A549 (cell line): ENCODE measurements at regions not wholly inside any gene's neighbourhood (a gene's known extent, or its start where the extent isn't known, plus 50 kb on each side); places are given as distances from the start of the nearest gene placed in this dataset.

Experiments used
- ATAC-seq, 2 experiments: fragments of 200-7000 bp in 1 of 2; fragments of >200 bp in 1 of 2; cut with Nextera tagmentation in 1 of 2; cut with Tn5 transposase in 1 of 2; 3 replicates each; pipeline versions ENCODE4 v1.8.0 to v1.9.1; 2018 to 2020; ENCODE audit warnings: mild to moderate bottlenecking in 1 of 2, moderate library complexity in 1 of 2
- CTCF ChIA-PET: fragments of 300-600 bp; sonication (Branson Sonifier 250); formaldehyde crosslinking; extraction: SDS; loops from one replicate; lab custom pipeline; 2021; ENCODE audit warnings: antibody characterized with exemption, inconsistent platforms; lab: Yijun Ruan, JAX
- POLR2A ChIA-PET: fragments of 350-600 bp; formaldehyde crosslinking; extraction: SDS; loops from one replicate; lab custom pipeline; 2021; ENCODE audit warnings: antibody characterized with exemption, inconsistent platforms; lab: Yijun Ruan, JAX
- DNase-seq, 2 experiments: peaks; one replicate each; pipeline versions ENCODE4 v3.0.0 to v3.0.0-alpha.2; 2011 to 2016; ENCODE audit warnings: low read depth in 1 of 2, low spot score in 1 of 2
- FAIRE-seq: peaks from 2 replicates; lab custom pipeline; 2011; peaks lifted over from hg19 to GRCh38; lab: Jason Lieb, UNC
- H3K27ac ChIP-seq, 2 experiments: fragments of >200 bp; sonication (Bioruptor Twin); formaldehyde crosslinking; 3 replicates each; pipeline ENCODE4 v1.5.1; 2016 to 2017
- H3K4me1 ChIP-seq: fragments of >200 bp; sonication (Bioruptor Twin); formaldehyde crosslinking; 3 replicates; pipeline ENCODE4 v1.6.1; 2016
- H3K4me2 ChIP-seq: fragments of >200 bp; sonication (Bioruptor Twin); formaldehyde crosslinking; 3 replicates; pipeline ENCODE4 v1.6.1; 2016
- H3K4me3 ChIP-seq: fragments of >200 bp; sonication (Bioruptor Twin); formaldehyde crosslinking; 3 replicates; pipeline ENCODE4 v1.5.1; 2016
- H3K9me3 ChIP-seq: fragments of >200 bp; sonication (Bioruptor Twin); formaldehyde crosslinking; 3 replicates; pipeline ENCODE4 v1.6.1; 2016
- CBX2 ChIP-seq: fragments of 200-600 bp; sonication (generic); IDR thresholded peaks from 2 replicates; pipeline ENCODE4 v1.6.1; 2016; ENCODE audit warnings: low read depth, mild to moderate bottlenecking, borderline replicate concordance
- CHD2 ChIP-seq: fragments of 150-350 bp; IDR thresholded peaks from 2 replicates; pipeline ENCODE4 v1.6.1; 2014; ENCODE audit warnings: low read length; ENCODE audit not compliant: partially characterized antibody
- CHD4 ChIP-seq: fragments of 200-600 bp; sonication (generic); IDR thresholded peaks from 2 replicates; pipeline ENCODE4 v1.6.1; 2016; ENCODE audit warnings: antibody characterized with exemption, mild to moderate bottlenecking, borderline replicate concordance
- EP300 ChIP-seq, 2 experiments: fragments of >200 bp; sonication (Bioruptor Twin); formaldehyde crosslinking; IDR thresholded peaks; 2 replicates in 1 of 2; 3 replicates in 1 of 2; pipeline ENCODE4 v1.6.1; 2016 to 2017
- ESRRA ChIP-seq: fragments of 150-350 bp; IDR thresholded peaks from 2 replicates; pipeline ENCODE4 v1.6.1; 2014; ENCODE audit warnings: mild to moderate bottlenecking, low read length, borderline replicate concordance
- FOXS1 ChIP-seq: fragments of 250-450 bp; sonication (Bioruptor Pico); IDR thresholded peaks from 2 replicates; pipeline ENCODE4 v1.5.0; 2020; ENCODE audit warnings: mild to moderate bottlenecking, moderate library complexity
- HOXA7 ChIP-seq: fragments of 250-450 bp; sonication (Bioruptor Pico); IDR thresholded peaks from 2 replicates; pipeline ENCODE4 v1.5.0; 2020; ENCODE audit warnings: mild to moderate bottlenecking, moderate library complexity
- HOXB13 ChIP-seq: fragments of 250-450 bp; sonication (Bioruptor Pico); IDR thresholded peaks from 2 replicates; pipeline ENCODE4 v1.5.0; 2020; ENCODE audit warnings: low read depth, mild to moderate bottlenecking, moderate library complexity
- HOXB5 ChIP-seq: fragments of 250-450 bp; sonication (Bioruptor Pico); IDR thresholded peaks from 2 replicates; pipeline ENCODE4 v1.5.0; 2020; ENCODE audit warnings: mild to moderate bottlenecking, moderate library complexity
- JUN ChIP-seq, 2 experiments: fragments of >200 bp; sonication (Bioruptor Twin); formaldehyde crosslinking; IDR thresholded peaks; 2 replicates in 1 of 2; 3 replicates in 1 of 2; pipeline ENCODE4 v1.6.1; 2016 to 2017
- MAFK ChIP-seq: fragments of 450-650 bp; IDR thresholded peaks from 2 replicates; pipeline ENCODE4 v1.6.1; 2014; ENCODE audit not compliant: partially characterized antibody
- NR3C1 ChIP-seq: fragments of >200 bp; sonication (Bioruptor Twin); formaldehyde crosslinking; IDR thresholded peaks from 3 replicates; pipeline ENCODE4 v1.6.1; 2017
- POLR2AphosphoS2 ChIP-seq: conservative IDR thresholded peaks from 2 replicates; pipeline ENCODE4 v1.6.1; 2012; ENCODE audit warnings: low read length, improper control_type of control experiment, inconsistent platforms
- RARB ChIP-seq: fragments of 250-450 bp; sonication (Bioruptor Pico); IDR thresholded peaks from 2 replicates; pipeline ENCODE4 v1.8.0; 2021; ENCODE audit warnings: mild to moderate bottlenecking, moderate library complexity
- RFX5 ChIP-seq: fragments of 450-650 bp; IDR thresholded peaks from 2 replicates; pipeline ENCODE4 v1.7.1; 2014; ENCODE audit warnings: antibody characterized with exemption, mild to moderate bottlenecking, moderate library complexity
- SMC3 ChIP-seq: fragments of >200 bp; sonication (Bioruptor Twin); formaldehyde crosslinking; IDR thresholded peaks from 3 replicates; pipeline ENCODE4 v1.6.1; 2018; ENCODE audit warnings: inconsistent platforms
- ZC3H11A ChIP-seq: fragments of 450-650 bp; IDR thresholded peaks from 2 replicates; pipeline ENCODE4 v1.6.1; 2014; ENCODE audit warnings: antibody characterized with exemption, mild to moderate bottlenecking
- ZFP36 ChIP-seq: fragments of 450-650 bp; IDR thresholded peaks from 2 replicates; pipeline ENCODE4 v1.6.1; 2014; ENCODE audit warnings: borderline replicate concordance; ENCODE audit not compliant: partially characterized antibody
- ZNF302 ChIP-seq: fragments of 250-450 bp; sonication (Bioruptor Pico); IDR thresholded peaks from 2 replicates; pipeline ENCODE4 v1.9.0; 2021; ENCODE audit warnings: inconsistent platforms, mild to moderate bottlenecking, moderate library complexity
- ZSCAN20 ChIP-seq: fragments of 250-450 bp; sonication (Bioruptor Pico); IDR thresholded peaks from 2 replicates; pipeline ENCODE4 v1.8.0; 2022; ENCODE audit warnings: mild to moderate bottlenecking, moderate library complexity
- WGBS: methylation state at CpG from one replicate; pipeline ENCODE4 v1.1.6; 2017; ENCODE audit errors: missing lambda C conversion rate; 5-methylcytosine and 5-hydroxymethylcytosine counted together
- TF ChIP-seq, protein P1 (sequence below): fragments of 200-600 bp; sonication (generic); IDR thresholded peaks from 2 replicates; pipeline ENCODE4 v1.6.1; 2016; ENCODE audit warnings: antibody characterized with exemption, mild to moderate bottlenecking, moderate library complexity
- TF ChIP-seq, protein P2 (sequence below): fragments of >200 bp; sonication (Bioruptor Twin); formaldehyde crosslinking; IDR thresholded peaks from 2 replicates; pipeline ENCODE4 v1.6.1; 2016
- TF ChIP-seq, protein P3 (sequence below): fragments of 250-450 bp; sonication (Bioruptor Pico); IDR thresholded peaks from 2 replicates; pipeline ENCODE4 v1.5.0; 2020; ENCODE audit warnings: low read depth, mild to moderate bottlenecking, moderate library complexity
- TF ChIP-seq, protein P4 (sequence below): fragments of >200 bp; sonication (Bioruptor Twin); formaldehyde crosslinking; IDR thresholded peaks from 3 replicates; pipeline ENCODE4 v1.6.1; 2016
- TF ChIP-seq, protein P5 (sequence below): IDR thresholded peaks from 2 replicates; pipeline ENCODE4 v1.6.1; 2012

DNA sequence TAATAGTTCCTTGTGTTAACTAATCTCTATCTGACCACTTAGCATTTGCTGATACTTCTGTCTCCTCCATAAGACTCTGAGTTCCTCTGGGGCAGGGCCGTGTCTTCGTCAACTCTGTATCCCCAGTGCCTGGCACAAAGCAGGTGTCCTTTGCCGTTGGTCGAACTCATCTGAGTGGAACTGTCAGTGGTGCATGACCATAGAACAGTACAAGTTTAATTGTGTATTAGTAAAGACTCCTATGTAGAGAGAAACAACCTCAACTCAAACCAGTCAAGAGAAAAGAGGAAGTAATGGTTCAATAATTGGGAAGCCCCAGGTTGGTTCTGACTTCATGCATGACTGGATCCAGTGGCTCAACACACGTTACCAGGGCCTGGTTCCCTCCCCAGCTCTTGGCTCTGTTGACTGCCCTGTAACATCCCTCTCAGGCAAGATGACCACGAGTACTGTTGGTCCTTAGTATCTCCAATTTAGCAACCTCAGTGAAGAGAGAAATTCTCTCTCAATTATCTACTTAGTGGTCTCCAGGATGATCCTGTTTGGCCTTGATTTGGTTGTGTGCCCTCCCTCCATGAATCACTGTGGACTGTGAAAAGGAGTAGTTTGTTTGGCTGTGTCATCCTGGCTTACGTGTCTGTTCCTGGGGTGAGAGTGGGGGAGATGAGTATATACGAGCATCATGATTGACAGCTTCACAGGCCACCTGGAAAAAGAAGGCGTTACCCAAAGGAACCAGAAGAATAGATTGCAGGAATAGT lies 58.5 kb upstream of the MSH6 start:
- ChIA-PET POLR2A (no interaction called here), CTCF (interaction anchor here (1.0 to 1.4 kb wide), 2 partner anchors 11 to 43 kb away, joined by 3 to 4 read pairs; no protein-coding TSS in a partner anchor)
- H3K9me3 ChIP-seq: no peaks in the 10 kb centered on the region
- no peaks in the 10 kb centered on the region for H3K4me1 ChIP-seq
- no peak for FAIRE-seq
- ATAC-seq: peak; percentile 56 to 59; a peak in 3 of 6 replicates
- no peak overlapping the region for H3K27ac ChIP-seq
- TF ChIP-seq HOXA7 (CRISPR knock-in tag) (no peak), ESRRA (no peak), FOXS1 (no peak), ZC3H11A (no peak), JUN (IDR thresholded peaks at IDR 0.05) (no peak), ZSCAN20 (no peak), CBX2 (no peak), HOXB5 (no peak), NR3C1 (no peak)
- TF ChIP-seq, protein P1, sequence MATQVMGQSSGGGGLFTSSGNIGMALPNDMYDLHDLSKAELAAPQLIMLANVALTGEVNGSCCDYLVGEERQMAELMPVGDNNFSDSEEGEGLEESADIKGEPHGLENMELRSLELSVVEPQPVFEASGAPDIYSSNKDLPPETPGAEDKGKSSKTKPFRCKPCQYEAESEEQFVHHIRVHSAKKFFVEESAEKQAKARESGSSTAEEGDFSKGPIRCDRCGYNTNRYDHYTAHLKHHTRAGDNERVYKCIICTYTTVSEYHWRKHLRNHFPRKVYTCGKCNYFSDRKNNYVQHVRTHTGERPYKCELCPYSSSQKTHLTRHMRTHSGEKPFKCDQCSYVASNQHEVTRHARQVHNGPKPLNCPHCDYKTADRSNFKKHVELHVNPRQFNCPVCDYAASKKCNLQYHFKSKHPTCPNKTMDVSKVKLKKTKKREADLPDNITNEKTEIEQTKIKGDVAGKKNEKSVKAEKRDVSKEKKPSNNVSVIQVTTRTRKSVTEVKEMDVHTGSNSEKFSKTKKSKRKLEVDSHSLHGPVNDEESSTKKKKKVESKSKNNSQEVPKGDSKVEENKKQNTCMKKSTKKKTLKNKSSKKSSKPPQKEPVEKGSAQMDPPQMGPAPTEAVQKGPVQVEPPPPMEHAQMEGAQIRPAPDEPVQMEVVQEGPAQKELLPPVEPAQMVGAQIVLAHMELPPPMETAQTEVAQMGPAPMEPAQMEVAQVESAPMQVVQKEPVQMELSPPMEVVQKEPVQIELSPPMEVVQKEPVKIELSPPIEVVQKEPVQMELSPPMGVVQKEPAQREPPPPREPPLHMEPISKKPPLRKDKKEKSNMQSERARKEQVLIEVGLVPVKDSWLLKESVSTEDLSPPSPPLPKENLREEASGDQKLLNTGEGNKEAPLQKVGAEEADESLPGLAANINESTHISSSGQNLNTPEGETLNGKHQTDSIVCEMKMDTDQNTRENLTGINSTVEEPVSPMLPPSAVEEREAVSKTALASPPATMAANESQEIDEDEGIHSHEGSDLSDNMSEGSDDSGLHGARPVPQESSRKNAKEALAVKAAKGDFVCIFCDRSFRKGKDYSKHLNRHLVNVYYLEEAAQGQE: no peak
- TF ChIP-seq, protein P2, sequence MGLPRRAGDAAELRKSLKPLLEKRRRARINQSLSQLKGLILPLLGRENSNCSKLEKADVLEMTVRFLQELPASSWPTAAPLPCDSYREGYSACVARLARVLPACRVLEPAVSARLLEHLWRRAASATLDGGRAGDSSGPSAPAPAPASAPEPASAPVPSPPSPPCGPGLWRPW: no peak
- no peak overlapping the region for H3K4me2 ChIP-seq
- no peak overlapping the region for H3K4me3 ChIP-seq
- peak in 1 of 2 experiments; percentile 18 for DNase-seq
- WGBS: 69% methylated on average over 9 of the region's 9 CpGs

DNA sequence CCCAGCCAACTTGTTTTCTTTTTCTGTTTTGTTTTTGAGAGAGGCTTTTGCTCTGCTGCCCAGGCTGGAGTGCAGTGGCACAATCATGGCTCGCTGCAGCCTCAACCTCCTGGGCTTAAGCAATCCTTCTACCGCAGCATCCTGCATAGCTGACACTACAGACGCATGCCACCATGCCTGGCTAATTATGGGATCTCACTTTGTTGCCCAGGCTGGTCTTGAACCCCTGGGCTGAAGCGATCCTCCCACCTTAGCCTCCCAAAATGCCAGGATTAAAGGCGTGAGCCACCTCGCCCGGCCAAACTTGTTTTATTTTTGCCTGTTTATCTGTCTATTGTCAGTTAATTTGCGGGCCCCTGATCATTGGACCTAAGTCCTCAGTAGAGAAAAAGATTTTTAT lies 61.6 kb upstream of the MSH6 start:
- Histone ChIP-seq H3K9me3 (no peaks in the 10 kb centered on the region), H3K27ac (no peak overlapping the region), H3K4me3 (no peak overlapping the region), H3K4me1 (no peaks in the 10 kb centered on the region)
- POLR2A ChIA-PET: no interaction called here
- CTCF ChIA-PET: no interaction called here
- no peak for FAIRE-seq
- no peak for DNase-seq
- ATAC-seq: no peak
- TF ChIP-seq CHD2 (no peak), ZNF302 (CRISPR knock-in tag) (no peak), EP300 (IDR thresholded peaks at IDR 0.05) (no peak), MAFK (no peak), ZFP36 (no peak)
- TF ChIP-seq, all 56 proteins: peak for 0
- H3K4me2 ChIP-seq: no peak overlapping the region
- 69% methylated on average over 8 of the region's 8 CpGs for WGBS

DNA sequence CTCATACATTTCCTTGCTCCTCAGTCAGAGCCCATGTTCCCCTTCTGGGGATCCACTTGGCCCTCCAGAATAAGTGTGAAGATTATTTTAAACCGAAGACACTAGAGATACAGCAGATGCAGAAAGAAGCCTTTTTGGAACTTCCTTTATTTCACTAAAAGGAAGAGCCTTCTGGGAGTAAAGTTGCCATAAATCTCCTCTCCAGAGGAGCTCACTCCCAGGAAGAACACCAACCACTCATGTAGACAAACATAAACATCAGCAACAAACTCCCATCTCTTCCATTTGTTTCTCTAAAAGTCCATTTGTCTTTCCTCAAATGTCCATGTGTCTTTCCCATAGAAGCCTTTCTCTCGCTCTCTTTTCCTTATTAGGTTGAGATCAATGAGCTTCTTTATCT lies 62.4 kb upstream of the MSH6 start:
- 1% methylated on average over 2 of the region's 2 CpGs for WGBS
- Histone ChIP-seq H3K4me3 (no peak overlapping the region), H3K4me1 (no peaks in the 10 kb centered on the region), H3K4me2 (no peak overlapping the region), H3K9me3 (no peaks in the 10 kb centered on the region), H3K27ac (no peak overlapping the region)
- POLR2A ChIA-PET: no interaction called here
- no peak for ATAC-seq
- no peak for FAIRE-seq
- CTCF ChIA-PET: interaction anchor here (0.9 to 1.0 kb wide), 2 partner anchors 38 to 47 kb away, joined by 3 to 4 read pairs; no protein-coding TSS in a partner anchor
- DNase-seq: no peak
- TF ChIP-seq CHD4 (no peak), ZSCAN20 (no peak), CBX2 (no peak), HOXB5 (no peak), RARB (no peak), HOXA7 (CRISPR knock-in tag) (no peak), SMC3 (no peak), RFX5 (no peak), HOXB13 (CRISPR knock-in tag) (no peak), POLR2AphosphoS2 (no peak)
- TF ChIP-seq, protein P3, sequence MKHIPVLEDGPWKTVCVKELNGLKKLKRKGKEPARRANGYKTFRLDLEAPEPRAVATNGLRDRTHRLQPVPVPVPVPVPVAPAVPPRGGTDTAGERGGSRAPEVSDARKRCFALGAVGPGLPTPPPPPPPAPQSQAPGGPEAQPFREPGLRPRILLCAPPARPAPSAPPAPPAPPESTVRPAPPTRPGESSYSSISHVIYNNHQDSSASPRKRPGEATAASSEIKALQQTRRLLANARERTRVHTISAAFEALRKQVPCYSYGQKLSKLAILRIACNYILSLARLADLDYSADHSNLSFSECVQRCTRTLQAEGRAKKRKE (CRISPR knock-in tag): no peak
- TF ChIP-seq, protein P4, sequence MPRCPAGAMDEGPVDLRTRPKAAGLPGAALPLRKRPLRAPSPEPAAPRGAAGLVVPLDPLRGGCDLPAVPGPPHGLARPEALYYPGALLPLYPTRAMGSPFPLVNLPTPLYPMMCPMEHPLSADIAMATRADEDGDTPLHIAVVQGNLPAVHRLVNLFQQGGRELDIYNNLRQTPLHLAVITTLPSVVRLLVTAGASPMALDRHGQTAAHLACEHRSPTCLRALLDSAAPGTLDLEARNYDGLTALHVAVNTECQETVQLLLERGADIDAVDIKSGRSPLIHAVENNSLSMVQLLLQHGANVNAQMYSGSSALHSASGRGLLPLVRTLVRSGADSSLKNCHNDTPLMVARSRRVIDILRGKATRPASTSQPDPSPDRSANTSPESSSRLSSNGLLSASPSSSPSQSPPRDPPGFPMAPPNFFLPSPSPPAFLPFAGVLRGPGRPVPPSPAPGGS: no peak
- TF ChIP-seq, protein P5, sequence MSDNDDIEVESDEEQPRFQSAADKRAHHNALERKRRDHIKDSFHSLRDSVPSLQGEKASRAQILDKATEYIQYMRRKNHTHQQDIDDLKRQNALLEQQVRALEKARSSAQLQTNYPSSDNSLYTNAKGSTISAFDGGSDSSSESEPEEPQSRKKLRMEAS: no peak
